Gastroesophageal sphincter (tissue), 4 donors: ENCODE measurements at regions not wholly inside any gene's neighbourhood (a gene's known extent, or its start where the extent isn't known, plus 50 kb on each side); places are given as distances from the start of the nearest gene placed in this dataset.

Experiments
- ATAC-seq: fragments of 150-250 bp; one replicate; pipeline ENCODE4 v1.9.1; 2016; ENCODE audit warnings: mild to moderate bottlenecking, moderate library complexity
- H3K27ac ChIP-seq, 4 donors: fragments of 200-600 bp; sonication (generic) in 3 of 4; 1 replicate in 3 of 4; 2 replicates in 1 of 4; pipeline ENCODE4 v1.5.1; 2016 to 2019
- H3K27me3 ChIP-seq: fragments of 200-600 bp; sonication (generic); one replicate; pipeline ENCODE4 v1.5.1; 2019
- H3K36me3 ChIP-seq, 2 donors: fragments of 200-600 bp; sonication (generic); one replicate each; pipeline ENCODE4 v1.5.1; 2019; ENCODE audit warnings: control low read depth in 1 of 2
- H3K4me1 ChIP-seq, 3 donors: fragments of 200-600 bp; sonication (generic); 1 replicate in 2 of 3; 2 replicates in 1 of 3; pipeline ENCODE4 v1.5.1; 2016 to 2019; ENCODE audit warnings: control low read depth in 2 of 3
- H3K4me3 ChIP-seq, 2 donors: fragments of 200-600 bp; sonication (generic); one replicate each; pipeline ENCODE4 v1.5.1; 2019; ENCODE audit warnings: mild to moderate bottlenecking in 1 of 2, moderate library complexity in 1 of 2
- H3K9me3 ChIP-seq, 3 donors: fragments of 200-600 bp; sonication (generic); one replicate each; pipeline ENCODE4 v1.5.1; 2017 to 2019; ENCODE audit warnings: control low read depth in 2 of 3
- CTCF ChIP-seq, 4 experiments: fragments of 200-600 bp in 2 of 4; fragments of 450-650 bp in 2 of 4; sonication (generic) in 1 of 4; IDR thresholded peaks; one replicate each; pipeline ENCODE4 v1.5.1; 2017 to 2019; ENCODE audit warnings: antibody characterized with exemption in 4 of 4, mild to moderate bottlenecking in 2 of 4, moderate library complexity in 2 of 4
- EP300 ChIP-seq: sonication (generic); formaldehyde crosslinking; IDR thresholded peaks from one replicate; pipeline ENCODE4 v1.6.1; 2017; ENCODE audit warnings: antibody characterized with exemption, mild to moderate bottlenecking
- POLR2A ChIP-seq, 2 donors: fragments of 450-650 bp; IDR thresholded peaks; one replicate each; pipeline ENCODE4 v1.6.1; 2017; ENCODE audit warnings: antibody characterized with exemption in 2 of 2, mild to moderate bottlenecking in 2 of 2, moderate library complexity in 1 of 2
- POLR2AphosphoS5 ChIP-seq: sonication (generic); formaldehyde crosslinking; IDR thresholded peaks from one replicate; pipeline ENCODE4 v1.6.1; 2017; ENCODE audit warnings: antibody characterized with exemption
- WGBS, 2 donors: methylation state at CpG; one replicate each; pipeline ENCODE4 v1.1.5; 2018; ENCODE audit warnings: low coverage in 1 of 2; 5-methylcytosine and 5-hydroxymethylcytosine counted together

GRCh38 chr6:21840428-21840827, 246.9 kb downstream of the SOX4 start:
- 18 to 47% methylated on average over 2 of the region's 2 CpGs for WGBS, 2 donors
- H3K9me3 ChIP-seq: no peaks in the 10 kb centered on the region
- no peak overlapping the region for H3K27ac ChIP-seq
- no peak for TF ChIP-seq CTCF (IDR thresholded peaks at IDR 0.05)
- TF ChIP-seq POLR2AphosphoS5: no peak
- no peak for TF ChIP-seq POLR2A (IDR thresholded peaks at IDR 0.05)
- no peak for TF ChIP-seq EP300
- no peak for ATAC-seq
- peaks cover under 1 to 19% (median under 1%) of the 10 kb centered on the region in 3 donors for H3K4me1 ChIP-seq
- no peaks in the 10 kb centered on the region for H3K36me3 ChIP-seq
- no peak overlapping the region for H3K4me3 ChIP-seq
- no peaks in the 10 kb centered on the region for H3K27me3 ChIP-seq

GRCh38 chr6:21842875-21843645, 249.5 kb downstream of the SOX4 start:
- Histone ChIP-seq H3K9me3 (no peaks in the 10 kb centered on the region), H3K27me3 (no peaks in the 10 kb centered on the region), H3K4me1 (peaks cover 2 to 43% (median 9%) of the 10 kb centered on the region in 3 donors), H3K27ac (no peak overlapping the region), H3K36me3 (no peaks in the 10 kb centered on the region), H3K4me3 (no peak overlapping the region)
- no peak for ATAC-seq
- TF ChIP-seq POLR2AphosphoS5 (no peak), CTCF (IDR thresholded peaks at IDR 0.05) (no peak), EP300 (no peak), POLR2A (IDR thresholded peaks at IDR 0.05) (no peak)
- WGBS, 2 donors: 67 to 70% methylated on average over 1 of the region's 1 CpG

- Histone ChIP-seq H3K4me1 (peaks cover 2 to 43% (median 9%) of the 10 kb centered on the region in 3 donors), H3K36me3 (no peaks in the 10 kb centered on the region), H3K27ac (no peak overlapping the region), H3K9me3 (no peaks in the 10 kb centered on the region), H3K4me3 (no peak overlapping the region), H3K27me3 (no peaks in the 10 kb centered on the region)
- ATAC-seq: no peak
- 84 to 87% methylated on average over 5 to 8 of the region's 10 CpGs for WGBS, 2 donors
- TF ChIP-seq POLR2A (IDR thresholded peaks at IDR 0.05): no peak
- TF ChIP-seq EP300: no peak
- TF ChIP-seq CTCF (IDR thresholded peaks at IDR 0.05): no peak
- TF ChIP-seq POLR2AphosphoS5: no peak
These were observed 250.8 kb downstream of the SOX4 start for GRCh38 chr6:21844120-21844917.

GRCh38 chr6:21845018-21845417, 251.5 kb downstream of the SOX4 start:
- Histone ChIP-seq H3K27ac (peak overlapping the region in 1 of 4 donors; percentile 37), H3K4me1 (peaks cover 2 to 43% (median 9%) of the 10 kb centered on the region in 3 donors)
- no peak for ATAC-seq

More at GRCh38 chr6:21845018-21845417, 251.5 kb downstream of the SOX4 start:
- Histone ChIP-seq H3K9me3 (no peaks in the 10 kb centered on the region), H3K36me3 (no peaks in the 10 kb centered on the region), H3K4me3 (no peak overlapping the region), H3K27me3 (no peaks in the 10 kb centered on the region)
- WGBS, 2 donors: 38 to 65% methylated on average over 1 to 2 of the region's 3 CpGs
- TF ChIP-seq CTCF (IDR thresholded peaks at IDR 0.05) (no peak), POLR2A (IDR thresholded peaks at IDR 0.05) (no peak), EP300 (no peak)
